ENCODE measurements at regions not wholly inside any gene's neighbourhood (a gene's known extent, or its start where the extent isn't known, plus 50 kb on each side); places are given as distances from the start of the nearest gene placed in this dataset.

- no peaks in the 10 kb centered on the region for H3K36me3 ChIP-seq (ENCODE audit: control insufficient read depth, insufficient read depth, low read length)
- no peak for TF ChIP-seq CTCF (IDR thresholded peaks at IDR 0.05; ENCODE audit: insufficient read depth, low read depth, low read length)
- no peaks in the 10 kb centered on the region for H3K27me3 ChIP-seq (ENCODE audit: control insufficient read depth, insufficient read depth, low read length)
- ChIA-PET CTCF (no interaction called here), POLR2A (no interaction called here)
- DNase-seq (ENCODE audit: low read depth): no peak
- no peak overlapping the region for H3K4me3 ChIP-seq (ENCODE audit: low read depth, low read length)
Measured at GRCh38 chr22:34761111-34761510, 304.8 kb upstream of the ISX start.

GRCh38 chr22:34763496-34763895, 302.5 kb upstream of the ISX start:
- CTCF ChIA-PET: no interaction called here
- no peak for TF ChIP-seq CTCF (IDR thresholded peaks at IDR 0.05; ENCODE audit: insufficient read depth, low read depth, low read length)
- POLR2A ChIA-PET: no interaction called here

GRCh38 chr22:34765115-34765514, 300.8 kb upstream of the ISX start:
- no peak for TF ChIP-seq CTCF (IDR thresholded peaks at IDR 0.05; ENCODE audit: insufficient read depth, low read depth, low read length)
- H3K36me3 ChIP-seq (ENCODE audit: control insufficient read depth, insufficient read depth, low read length): no peaks in the 10 kb centered on the region
- POLR2A ChIA-PET: no interaction called here
- H3K4me3 ChIP-seq (ENCODE audit: low read depth, low read length): no peak overlapping the region
- CTCF ChIA-PET: interaction anchor here (1.2 kb wide), 1 partner anchor 11 kb away, joined by 3 read pairs; no protein-coding TSS in a partner anchor
- DNase-seq (ENCODE audit: low read depth): no peak
- no peaks in the 10 kb centered on the region for H3K27me3 ChIP-seq (ENCODE audit: control insufficient read depth, insufficient read depth, low read length)

More at GRCh38 chr22:34763496-34763895, 302.5 kb upstream of the ISX start:
- H3K4me3 ChIP-seq (ENCODE audit: low read depth, low read length): no peak overlapping the region
- no peaks in the 10 kb centered on the region for H3K36me3 ChIP-seq (ENCODE audit: control insufficient read depth, insufficient read depth, low read length)
- no peak for DNase-seq (ENCODE audit: low read depth)
- H3K27me3 ChIP-seq (ENCODE audit: control insufficient read depth, insufficient read depth, low read length): no peaks in the 10 kb centered on the region

- H3K4me3 ChIP-seq (ENCODE audit: low read depth, low read length): no peak overlapping the region
- no peaks in the 10 kb centered on the region for H3K36me3 ChIP-seq (ENCODE audit: control insufficient read depth, insufficient read depth, low read length)
- TF ChIP-seq CTCF (IDR thresholded peaks at IDR 0.05; ENCODE audit: insufficient read depth, low read depth, low read length): no peak
- no peak for DNase-seq (ENCODE audit: low read depth)
- ChIA-PET CTCF (no interaction called here), POLR2A (no interaction called here)
- no peaks in the 10 kb centered on the region for H3K27me3 ChIP-seq (ENCODE audit: control insufficient read depth, insufficient read depth, low read length)
Measured at GRCh38 chr22:34769361-34769760, 296.6 kb upstream of the ISX start.

GRCh38 chr22:34776817-34777216, 289.1 kb upstream of the ISX start:
- POLR2A ChIA-PET: interaction anchor here (0.6 kb wide), 1 partner anchor 1125 kb away, joined by 7 read pairs; no protein-coding TSS in a partner anchor
- Histone ChIP-seq H3K27me3 (ENCODE audit: control insufficient read depth, insufficient read depth, low read length) (no peaks in the 10 kb centered on the region), H3K36me3 (ENCODE audit: control insufficient read depth, insufficient read depth, low read length) (no peaks in the 10 kb centered on the region), H3K4me3 (ENCODE audit: low read depth, low read length) (no peak overlapping the region)
- CTCF ChIA-PET: no interaction called here
- no peak for DNase-seq (ENCODE audit: low read depth)
- TF ChIP-seq CTCF (IDR thresholded peaks at IDR 0.05; ENCODE audit: insufficient read depth, low read depth, low read length): no peak
